NCI-H82 treated with DMSO at 0.1 percent for 48 hours (cell line): ENCODE measurements at regions not wholly inside any gene's neighbourhood (a gene's known extent, or its start where the extent isn't known, plus 50 kb on each side); places are given as distances from the start of the nearest gene placed in this dataset.
"Not testable (repeated sequence)": the region's sequence is repeated elsewhere in the genome, so short reads cannot be mapped to it uniquely, and the experiment has no call there.

Experiments
- DNase-seq: peaks from one replicate; lab custom pipeline; 2025; ENCODE audit not compliant: unreplicated experiment; lab: John Stamatoyannopoulos, UW

DNA sequence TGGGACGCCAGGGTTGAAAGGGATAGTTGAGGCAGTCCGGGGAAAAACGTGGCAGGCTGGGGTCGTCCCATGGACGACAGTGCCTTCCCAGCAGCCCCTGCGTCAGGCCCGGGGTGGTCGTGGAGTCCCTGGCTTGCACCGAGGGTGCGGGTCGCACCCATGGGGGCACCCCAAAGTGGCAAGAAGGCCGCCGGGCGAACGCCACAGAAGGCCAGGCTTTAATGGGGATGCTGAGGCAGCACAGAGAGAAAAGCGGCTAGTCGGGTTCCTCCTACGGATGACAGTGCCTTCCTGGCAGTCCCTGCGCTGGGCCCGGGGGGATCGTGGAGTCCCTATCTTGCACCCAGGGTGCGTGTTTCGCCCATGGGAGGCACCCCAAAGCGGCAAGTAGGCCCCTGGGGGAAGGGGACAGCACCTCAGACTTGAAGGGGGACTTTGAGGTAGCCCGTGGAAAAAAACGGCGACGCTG lies 158.6 kb upstream of the ALG10B start:
- DNase-seq, result no peak

GRCh38 chr12:38158428-38159091 lies 158.0 kb upstream of the ALG10B start:
- no peak for DNase-seq

GRCh38 chr12:38159092-38159551 lies 157.5 kb upstream of the ALG10B start:
- no peak for DNase-seq

DNA sequence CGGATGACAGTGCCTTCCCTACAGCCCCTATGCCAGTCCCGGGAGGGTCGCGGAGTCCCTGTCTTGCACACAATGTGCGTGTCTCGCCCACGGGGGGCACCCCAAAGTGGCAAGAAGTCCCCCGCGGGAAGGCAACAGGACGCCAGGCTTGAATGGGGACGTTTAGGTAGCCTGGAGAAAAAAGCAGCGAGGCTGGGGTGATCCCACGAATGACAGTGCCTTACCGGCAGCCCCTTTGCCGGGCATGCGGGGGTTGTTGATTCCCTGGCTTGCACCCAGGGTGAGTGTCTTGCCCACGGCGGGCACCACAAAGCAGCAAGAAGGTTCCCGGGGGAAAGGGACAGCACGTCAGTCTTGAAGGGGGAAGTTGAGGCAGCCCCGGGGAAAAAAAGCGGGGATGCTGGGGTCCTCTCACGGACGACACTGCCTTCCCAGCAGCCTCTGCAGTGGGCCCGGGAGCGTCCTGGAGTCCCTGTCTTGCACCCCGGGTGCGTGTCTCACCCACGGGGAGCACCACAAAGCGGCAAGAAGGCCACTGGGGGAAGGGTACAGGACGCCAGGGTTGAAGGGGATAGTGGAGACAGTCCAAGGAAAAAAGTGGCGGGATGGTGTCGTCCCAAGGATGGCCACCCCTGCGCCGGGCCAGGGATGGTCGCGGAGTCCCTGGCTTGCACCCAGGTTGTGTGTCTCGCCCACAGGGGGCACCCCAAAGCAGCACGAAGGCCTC lies 156.8 kb upstream of the ALG10B start:
- DNase-seq, result no peak

DNA sequence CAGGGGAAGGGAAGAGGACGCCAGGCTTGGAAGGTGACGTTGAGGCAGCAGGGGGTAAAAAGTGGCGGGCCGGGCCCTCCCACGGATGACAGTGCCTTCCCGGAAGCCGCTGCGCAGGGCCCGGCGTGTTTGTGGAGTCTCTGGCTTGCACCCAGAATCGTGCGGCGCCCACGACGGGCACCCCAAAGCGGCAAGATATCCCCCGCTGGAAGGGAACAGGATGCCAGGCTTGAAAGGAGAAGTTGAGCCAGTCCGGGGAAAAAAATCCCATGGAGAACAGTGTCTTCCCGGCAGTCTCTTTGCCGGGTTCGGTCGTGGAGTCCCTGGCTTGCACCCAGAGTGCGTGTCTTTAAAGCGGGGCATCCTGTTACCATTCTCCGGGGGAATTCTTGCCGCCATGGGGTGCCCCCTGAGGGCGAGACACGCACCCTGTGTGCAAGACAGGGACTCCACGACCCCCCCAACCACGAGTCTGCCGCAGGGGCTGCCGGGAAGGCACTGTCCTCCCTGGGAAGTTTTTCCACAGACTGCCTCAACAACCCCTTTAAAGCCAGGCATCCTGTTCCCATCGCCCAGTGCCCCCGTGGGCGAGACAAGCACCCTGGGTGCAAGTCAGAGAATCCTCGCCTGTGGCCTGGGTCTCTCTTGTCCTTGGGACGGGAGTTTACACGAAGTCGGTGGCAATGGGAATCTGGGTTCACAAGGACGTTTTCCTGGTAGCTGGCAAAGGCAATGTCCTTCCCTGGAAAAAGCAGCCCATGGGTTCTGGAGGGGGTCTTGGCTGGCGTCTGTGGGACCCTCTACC lies 156.1 kb upstream of the ALG10B start:
- no peak for DNase-seq

DNA sequence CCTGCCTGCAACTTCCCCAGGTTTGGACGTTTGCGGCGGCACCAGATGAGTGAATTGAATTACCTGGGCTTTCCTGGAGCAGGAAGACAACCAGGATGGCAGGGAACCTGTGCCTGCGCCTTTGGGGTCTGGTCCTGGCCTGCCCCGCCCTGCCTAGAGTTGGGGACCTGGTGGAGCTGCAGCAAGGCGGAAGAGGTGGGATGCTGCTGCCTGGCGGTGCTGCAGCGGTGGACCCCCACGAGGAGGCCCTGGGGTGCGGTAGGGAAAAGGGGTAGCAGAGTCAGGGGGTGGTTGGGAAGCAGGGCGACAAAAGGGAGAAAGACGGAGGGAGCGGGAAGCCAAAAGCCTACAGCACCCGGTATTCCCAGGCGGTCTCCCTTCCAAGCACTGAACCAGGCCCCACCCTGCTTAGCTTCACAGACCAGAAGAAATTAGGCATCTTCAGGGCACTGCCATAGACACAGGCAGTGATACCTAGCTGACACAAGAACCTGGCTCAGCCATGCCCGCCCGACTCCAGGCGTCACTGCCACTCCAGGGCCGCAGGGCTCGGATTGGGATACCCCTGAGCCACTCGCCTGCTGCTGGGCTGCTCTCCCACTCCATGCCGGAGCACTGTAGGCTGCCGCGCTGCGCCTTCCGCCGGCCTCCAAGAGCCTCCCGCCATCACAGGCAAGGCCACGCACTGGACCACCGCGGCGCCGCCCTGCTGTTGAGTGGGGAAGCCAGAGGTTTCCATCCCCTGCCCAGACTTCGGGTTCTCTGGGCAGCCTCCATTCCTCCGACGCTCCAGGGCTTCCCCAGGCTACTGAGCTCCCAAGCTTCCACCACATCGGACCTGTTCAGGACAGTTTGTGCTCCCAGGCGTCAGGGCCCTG lies 155.2 kb upstream of the ALG10B start:
- no peak for DNase-seq

- DNase-seq, result no peak
These were observed 154.6 kb upstream of the ALG10B start for GRCh38 chr12:38162013-38162412.

DNA sequence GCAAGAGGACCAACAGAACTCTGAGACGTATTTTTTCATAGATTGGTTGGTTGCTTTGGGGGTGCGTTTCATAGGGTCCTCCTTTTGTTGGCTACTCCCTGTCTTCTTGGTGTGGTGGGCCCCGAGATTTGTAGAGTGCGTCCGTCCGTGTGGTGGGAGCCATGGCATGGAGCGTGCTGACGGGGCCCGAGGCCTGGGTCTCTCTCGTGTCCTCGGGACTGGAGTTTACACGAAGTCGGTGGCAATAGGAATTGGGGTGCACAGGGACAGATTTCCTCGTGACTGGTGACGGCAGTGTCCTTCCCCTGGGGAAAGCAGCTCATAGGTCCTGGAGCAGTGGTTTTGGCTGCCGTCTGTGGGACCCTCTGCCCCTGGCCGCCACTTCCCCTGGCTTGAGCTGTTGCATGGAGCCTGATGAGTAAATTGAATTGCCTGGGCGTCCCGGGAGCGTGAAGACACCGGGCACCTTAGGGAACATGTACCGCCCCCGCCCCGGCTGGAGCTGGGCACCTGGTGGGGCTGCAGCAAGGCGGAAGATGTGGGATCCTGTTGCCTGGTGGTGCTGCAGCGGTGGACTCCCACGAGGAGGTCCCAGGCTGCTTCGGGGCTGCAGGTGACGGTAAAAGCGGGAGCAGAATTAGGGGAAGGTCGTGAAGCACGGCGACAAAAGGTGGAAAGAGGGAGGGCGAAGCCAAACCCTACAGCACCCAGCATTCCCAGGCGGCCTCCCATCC lies 153.7 kb upstream of the ALG10B start:
- no peak for DNase-seq

GRCh38 chr12:38163442-38163801 lies 153.2 kb upstream of the ALG10B start:
- no peak for DNase-seq

DNA sequence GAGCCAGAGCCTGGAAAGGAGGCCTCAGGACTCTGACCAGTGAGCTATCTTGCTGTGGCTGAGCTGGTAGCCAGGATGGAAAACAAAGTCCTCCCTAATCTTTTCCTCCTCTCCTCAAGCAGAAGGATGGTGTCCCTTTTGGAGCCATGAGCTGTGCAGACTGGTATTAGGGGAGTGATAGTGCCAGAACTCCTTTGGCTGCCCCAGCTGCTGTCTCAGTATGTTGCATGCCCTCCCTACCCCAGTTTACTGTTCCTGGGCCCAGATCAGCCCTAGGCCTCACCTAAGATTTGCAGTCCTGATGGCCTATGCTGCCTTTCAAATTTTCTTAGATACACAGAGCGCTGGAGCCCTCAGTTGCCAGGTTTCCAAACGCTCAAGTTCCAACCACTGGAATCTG lies 150.3 kb upstream of the ALG10B start:
- DNase-seq, result no peak

DNA sequence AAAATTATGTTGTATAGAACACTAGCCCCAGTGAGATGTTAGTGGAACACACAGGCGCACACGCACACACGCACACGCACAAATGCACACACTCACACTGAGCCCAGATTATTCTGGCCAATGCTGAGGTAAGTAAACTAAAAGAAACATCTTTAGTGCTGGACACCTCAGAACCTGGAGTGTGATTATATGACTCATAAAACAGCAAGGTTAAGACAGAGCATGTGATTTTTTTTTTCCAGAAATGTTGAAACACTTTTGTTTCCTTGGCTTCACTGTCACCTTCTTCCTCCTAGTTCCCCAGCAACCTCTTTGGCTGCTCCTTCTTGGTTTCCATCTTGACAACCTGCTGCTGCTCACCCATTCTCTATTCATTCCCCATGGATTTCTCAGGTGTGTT lies 141.0 kb upstream of the ALG10B start:
- no peak for DNase-seq

DNA sequence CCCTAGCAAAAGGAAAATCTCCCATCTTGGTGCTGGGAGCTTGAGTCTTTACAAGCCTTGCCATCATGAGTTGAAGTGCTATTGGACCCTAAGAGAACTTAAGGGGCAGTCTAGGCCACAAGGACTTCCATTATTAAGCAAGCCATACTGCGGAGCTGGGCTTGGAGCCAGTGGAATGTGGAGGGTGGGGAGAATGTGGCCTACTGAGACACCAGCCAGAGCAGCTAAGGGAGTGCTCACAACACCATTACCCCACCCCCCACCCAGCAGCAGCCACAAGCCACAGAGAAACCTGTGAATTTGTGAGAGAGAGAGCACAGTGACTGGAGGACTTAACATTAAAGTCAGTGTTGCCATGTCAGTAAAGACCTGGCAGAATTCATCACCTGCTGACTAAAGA lies 133.0 kb upstream of the ALG10B start:
- DNase-seq, result not testable (repeated sequence)

GRCh38 chr12:38197286-38197685 lies 119.3 kb upstream of the ALG10B start:
- DNase-seq, result not testable (repeated sequence)

- DNase-seq, result no peak
These were observed 114.9 kb upstream of the ALG10B start for GRCh38 chr12:38201461-38202276.

DNA sequence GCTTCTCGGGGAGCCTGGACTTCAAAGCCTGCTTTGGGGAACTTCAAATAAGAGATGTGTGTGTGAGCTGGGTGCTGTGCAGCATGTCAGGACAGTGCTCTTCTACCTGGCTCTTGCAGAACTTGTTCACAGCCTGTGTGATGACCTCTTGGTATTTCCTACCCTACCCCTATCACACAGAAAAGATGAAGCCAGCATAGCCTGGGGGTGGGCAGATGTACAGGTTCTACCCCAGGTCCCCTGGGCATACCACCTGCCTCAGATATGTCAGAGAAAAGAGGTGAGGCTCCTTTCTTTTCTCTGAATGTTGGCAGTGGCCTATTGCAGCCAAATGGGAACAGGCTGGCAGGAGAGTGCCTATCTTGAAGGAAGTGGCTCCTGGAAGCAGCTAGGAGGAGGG lies 111.7 kb upstream of the ALG10B start:
- no peak for DNase-seq

DNA sequence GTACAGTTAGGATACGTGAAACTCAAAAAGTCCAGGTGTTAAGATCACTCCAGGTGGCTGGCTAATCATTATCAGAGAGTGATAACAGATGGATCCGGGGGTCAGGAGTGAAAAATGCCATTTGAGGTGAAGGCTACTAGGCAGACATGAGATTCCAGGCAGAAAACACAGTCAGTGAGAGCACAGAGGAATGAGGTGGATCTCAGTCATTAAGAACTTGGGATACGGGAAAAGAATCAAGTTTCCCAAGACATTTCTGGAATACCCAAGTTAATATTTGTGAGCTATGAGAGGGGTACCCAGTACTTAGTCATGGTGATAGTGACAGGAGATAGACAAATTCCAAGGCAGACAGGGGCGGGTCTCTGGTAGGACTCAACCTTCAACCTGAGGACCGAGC lies 94.6 kb upstream of the ALG10B start:
- no peak for DNase-seq

DNA sequence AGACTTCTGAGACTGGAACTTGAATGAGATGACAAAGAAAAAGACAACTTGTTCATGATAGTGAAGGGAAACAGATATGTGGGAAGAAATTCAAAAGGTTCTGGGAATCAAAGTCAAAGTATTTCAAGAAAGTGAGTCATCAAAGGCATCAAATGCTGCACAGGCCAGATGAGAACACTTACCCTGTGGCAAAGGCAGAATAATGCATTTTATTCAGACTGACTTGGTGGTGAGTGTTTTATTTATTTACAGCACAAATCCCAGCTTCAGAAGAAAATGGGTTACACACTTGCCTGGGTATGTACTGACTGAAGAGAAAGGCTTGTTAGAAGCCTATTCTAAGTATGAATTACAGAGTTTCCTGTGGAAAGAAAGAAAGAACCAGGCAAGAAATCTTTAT lies 78.2 kb upstream of the ALG10B start:
- DNase-seq, result not testable (repeated sequence)

GRCh38 chr12:38253778-38254177 lies 62.8 kb upstream of the ALG10B start:
- DNase-seq, result no peak

DNA sequence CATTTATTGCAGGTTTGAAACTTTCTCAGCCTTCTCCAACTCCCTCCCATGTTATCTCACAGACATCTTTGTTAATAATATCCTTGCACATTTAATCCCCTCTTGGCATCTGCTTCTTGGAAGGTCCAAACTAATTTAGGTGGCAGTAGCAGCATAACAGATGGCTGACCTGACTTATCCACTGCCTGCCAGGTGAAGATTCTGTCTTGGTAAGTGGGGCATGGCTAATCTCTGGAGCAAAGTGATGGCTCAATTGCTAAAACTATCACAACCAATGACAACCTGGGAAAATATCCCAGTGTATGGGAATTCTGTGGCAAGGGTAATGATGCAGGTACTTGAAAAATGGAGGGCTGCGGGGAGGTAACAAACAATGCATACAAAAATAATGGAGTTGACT lies 58.2 kb upstream of the ALG10B start:
- DNase-seq, result peak; percentile 62
